ENCODE measurements at regions not wholly inside any gene's neighbourhood (a gene's known extent, or its start where the extent isn't known, plus 50 kb on each side); places are given as distances from the start of the nearest gene placed in this dataset.

GRCh38 chr7:42342381-42342780, 105.4 kb upstream of the GLI3 start (continued):
- TF ChIP-seq ZNF407 (IDR thresholded peaks at IDR 0.05; ENCODE audit: low read depth), result no peak
- TF ChIP-seq ZNF121 (CRISPR knock-in tag; conservative IDR thresholded peaks at IDR 0.05), result no peak

- FAIRE-seq, result no peak
- peaks cover 0 to 4% of the 10 kb centered on the region in 2 experiments; a peak in 1 of 5 replicates for H3K27me3 ChIP-seq (ENCODE audit: control insufficient read depth in 2 of 2, insufficient read depth in 2 of 2, low read length in 2 of 2)
- no peak for ATAC-seq
- TF ChIP-seq NFE2L1 (tag; IDR thresholded peaks at IDR 0.05; ENCODE audit: borderline replicate concordance, low read depth) (no peak), ZNF134 (CRISPR knock-in tag; conservative IDR thresholded peaks at IDR 0.05) (no peak), ZZZ3 (IDR thresholded peaks at IDR 0.05) (no peak), ZSCAN32 (CRISPR knock-in tag; IDR thresholded peaks at IDR 0.05) (no peak), ETV5 (CRISPR knock-in tag; IDR thresholded peaks at IDR 0.05; ENCODE audit: low read depth) (no peak), ZNF561 (CRISPR knock-in tag; conservative IDR thresholded peaks at IDR 0.05) (no peak), XRCC4 (IDR thresholded peaks at IDR 0.05; ENCODE audit: extremely low read depth, insufficient read depth, insufficient read length) (no peak), RAD51 (IDR thresholded peaks at IDR 0.05; ENCODE audit: borderline replicate concordance, low read depth) (no peak), HSF4 (CRISPR knock-in tag; IDR thresholded peaks at IDR 0.05; ENCODE audit: borderline replicate concordance) (no peak), ZNF699 (CRISPR knock-in tag; IDR thresholded peaks at IDR 0.05; ENCODE audit: insufficient replicate concordance) (no peak), ZNF197 (CRISPR knock-in tag; IDR thresholded peaks at IDR 0.05; ENCODE audit: low read depth) (no peak)
- TF ChIP-seq, protein P1, sequence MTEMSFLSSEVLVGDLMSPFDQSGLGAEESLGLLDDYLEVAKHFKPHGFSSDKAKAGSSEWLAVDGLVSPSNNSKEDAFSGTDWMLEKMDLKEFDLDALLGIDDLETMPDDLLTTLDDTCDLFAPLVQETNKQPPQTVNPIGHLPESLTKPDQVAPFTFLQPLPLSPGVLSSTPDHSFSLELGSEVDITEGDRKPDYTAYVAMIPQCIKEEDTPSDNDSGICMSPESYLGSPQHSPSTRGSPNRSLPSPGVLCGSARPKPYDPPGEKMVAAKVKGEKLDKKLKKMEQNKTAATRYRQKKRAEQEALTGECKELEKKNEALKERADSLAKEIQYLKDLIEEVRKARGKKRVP (CRISPR knock-in tag; IDR thresholded peaks at IDR 0.05), result no peak
Measured at GRCh38 chr7:42340436-42340835, 103.4 kb upstream of the GLI3 start.

More at GRCh38 chr7:42340436-42340835, 103.4 kb upstream of the GLI3 start:
- H3K79me2 ChIP-seq (ENCODE audit: control insufficient read depth, insufficient read depth, low read length), result no peaks in the 10 kb centered on the region
- H3K9ac ChIP-seq (ENCODE audit: insufficient read depth in 1 of 2, low read depth in 2 of 2, low read length in 2 of 2), result no peak overlapping the region
- H3K4me3 ChIP-seq, result no peak overlapping the region
- no peak overlapping the region for H2AFZ ChIP-seq (ENCODE audit: low read depth, low read length)
- 0% methylated on average over 5 of the region's 5 CpGs for WGBS (ENCODE audit: insufficient coverage, low coverage, missing lambda C conversion rate)
- H3K4me2 ChIP-seq (ENCODE audit: insufficient read depth, low read length), result no peak overlapping the region
- H3K9me1 ChIP-seq (ENCODE audit: control insufficient read depth, insufficient read depth, low read length), result no peaks in the 10 kb centered on the region
- no TSS peak for BruUV-seq (replicated peaks)
- H3K27ac ChIP-seq (ENCODE audit: extremely low read depth, low read depth, low read length), result no peak overlapping the region
- H3K36me3 ChIP-seq (ENCODE audit: control insufficient read depth, insufficient read depth, low read length), result no peaks in the 10 kb centered on the region
- intact Hi-C loops (cut with micrococcal nuclease) (no loop called here), in situ Hi-C loops (cut with MboI) (no loop called here)
- H3K9me3 ChIP-seq (replicated peaks; ENCODE audit: control insufficient read depth, insufficient read depth, low read depth, low read length), result no peaks in the 10 kb centered on the region
- no peak for DNase-seq (ENCODE audit: extremely low read depth in 1 of 4, low spot score in 3 of 4)
- ChIA-PET CTCF (ENCODE audit: low intra/inter-chr PET ratio) (no interaction called here), POLR2A (interaction anchor here (0.7 kb wide), 1 partner anchor 1047 kb away, joined by 3 read pairs; no protein-coding TSS in a partner anchor)
- H3K4me1 ChIP-seq (replicated peaks in 1 of 2; ENCODE audit: control insufficient read depth in 2 of 2, insufficient read depth in 2 of 2, low read length in 2 of 2), result no peaks in the 10 kb centered on the region
- H4K20me1 ChIP-seq (replicated peaks; ENCODE audit: control insufficient read depth, insufficient read depth, low read length), result no peaks in the 10 kb centered on the region; the same call in 1 of the 2 replicates

Data from K562 (cell line).